Kidney epithelial cell (primary cell): ENCODE measurements at regions not wholly inside any gene's neighbourhood (a gene's known extent, or its start where the extent isn't known, plus 50 kb on each side); places are given as distances from the start of the nearest gene placed in this dataset.
A peak's percentile ranks its signal among the peaks of the same experiment; 100 is the strongest.

Experiments used
- DNase-seq: peaks from one replicate; pipeline ENCODE4 v3.0.0-alpha.2; 2010; ENCODE audit warnings: low read depth
- H3K27me3 ChIP-seq: 2 replicates; pipeline ENCODE4 v1.6.0; 2011; ENCODE audit warnings: low read length; ENCODE audit not compliant: control insufficient read depth, insufficient read depth
- H3K36me3 ChIP-seq: 2 replicates; pipeline ENCODE4 v1.5.1; 2011; ENCODE audit warnings: low read length; ENCODE audit not compliant: control insufficient read depth, insufficient read depth
- H3K4me3 ChIP-seq: 2 replicates; pipeline ENCODE4 v1.5.1; 2011; ENCODE audit warnings: low read depth, mild to moderate bottlenecking, control low read depth, low read length
- CTCF ChIP-seq: IDR thresholded peaks from 2 replicates; pipeline ENCODE4 v1.5.1; 2011; ENCODE audit warnings: mild to moderate bottlenecking, moderate library complexity, low read length, control low read depth, inconsistent platforms; ENCODE audit not compliant: insufficient read depth, poor library complexity, severe bottlenecking

DNA sequence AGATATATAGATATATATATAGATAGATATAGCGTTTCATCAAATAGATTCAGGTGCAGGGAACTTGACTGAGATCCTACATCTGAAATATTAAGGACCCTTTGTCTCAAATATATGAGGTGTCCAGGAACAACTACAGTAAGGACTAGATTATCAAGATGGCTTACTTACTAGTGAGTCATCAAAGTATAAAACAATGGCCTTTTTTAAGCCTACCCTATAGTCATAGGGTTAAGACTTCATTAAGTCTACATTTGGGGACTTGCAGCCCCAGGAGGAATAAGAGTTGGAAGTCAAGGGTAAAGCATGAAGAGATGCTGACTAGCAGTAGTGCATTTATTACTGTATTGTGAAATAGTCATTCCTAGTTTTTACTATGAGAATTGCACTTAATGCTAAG is 1023.4 kb downstream of the CDH11 start:
- no peak for TF ChIP-seq CTCF
- Histone ChIP-seq H3K36me3 (no peaks in the 10 kb centered on the region), H3K27me3 (no peaks in the 10 kb centered on the region), H3K4me3 (no peak overlapping the region)
- DNase-seq = no peak

- no peak for DNase-seq
Observed at GRCh38 chr16:64096689-64097088, 1025.2 kb downstream of the CDH11 start.

GRCh38 chr16:64094992-64095634 is 1026.8 kb downstream of the CDH11 start:
- H3K36me3 ChIP-seq = no peaks in the 10 kb centered on the region
- no peak for DNase-seq
- TF ChIP-seq CTCF = no peak
- H3K27me3 ChIP-seq = no peaks in the 10 kb centered on the region
- H3K4me3 ChIP-seq = no peak overlapping the region

More at GRCh38 chr16:64096689-64097088, 1025.2 kb downstream of the CDH11 start:
- no peak overlapping the region for H3K4me3 ChIP-seq
- no peak for TF ChIP-seq CTCF
- no peaks in the 10 kb centered on the region for H3K36me3 ChIP-seq
- no peaks in the 10 kb centered on the region for H3K27me3 ChIP-seq

DNA sequence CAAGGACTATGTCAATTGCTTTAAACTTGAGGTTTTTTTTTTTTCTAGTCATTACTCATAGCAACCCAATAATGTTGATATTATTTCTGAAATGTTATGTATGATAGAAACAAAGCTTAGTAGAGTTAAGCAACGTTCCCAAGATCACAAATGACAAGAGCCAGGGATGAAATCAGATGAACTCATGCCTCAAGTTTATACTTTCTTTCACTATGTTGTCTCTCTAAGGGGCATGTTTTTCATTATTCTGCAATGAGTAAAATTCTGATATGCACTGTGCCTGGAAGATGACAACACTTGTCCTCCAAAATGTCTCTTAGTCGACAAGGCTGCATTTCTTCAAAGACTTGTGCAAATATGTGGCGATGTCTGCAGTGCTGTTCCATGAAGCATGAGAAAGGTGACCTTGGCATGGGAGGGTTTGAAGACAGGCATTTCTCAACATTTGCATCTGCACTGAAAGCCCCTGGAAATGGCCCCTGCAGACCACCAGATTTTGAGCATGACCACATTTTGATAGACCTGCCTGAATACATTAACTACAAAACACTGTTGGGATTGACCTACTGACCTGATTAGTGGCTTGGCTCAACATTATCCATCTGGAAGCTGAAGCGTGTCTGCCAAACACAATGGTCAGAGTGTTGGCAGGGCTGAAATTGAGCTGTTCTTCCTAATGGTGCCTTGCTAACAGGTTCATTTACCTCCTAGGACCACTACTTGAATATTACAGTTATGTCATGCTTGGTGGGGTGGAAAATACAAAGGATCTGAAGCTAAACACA is 1027.5 kb downstream of the CDH11 start:
- no peak for DNase-seq

DNA sequence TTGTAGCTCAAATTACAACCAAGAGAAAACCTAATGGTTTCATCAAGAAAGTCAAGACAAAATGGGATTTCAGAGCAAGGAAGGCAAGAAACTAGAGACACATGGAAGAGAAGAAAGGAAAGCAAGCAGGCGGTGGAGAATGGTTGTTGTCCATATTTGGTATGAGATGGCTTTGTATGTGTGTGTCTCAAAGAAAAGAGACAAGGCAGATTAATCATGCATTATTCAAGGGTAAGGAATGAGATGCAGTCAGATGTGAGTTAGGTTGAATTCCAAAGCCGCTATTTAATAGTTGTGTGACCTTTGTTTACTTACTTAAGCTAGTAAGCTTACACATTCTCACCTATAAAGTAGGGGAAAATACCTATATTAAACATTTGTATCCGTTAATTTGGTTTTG is 1029.6 kb downstream of the CDH11 start:
- no peaks in the 10 kb centered on the region for H3K27me3 ChIP-seq
- no peak for TF ChIP-seq CTCF
- no peaks in the 10 kb centered on the region for H3K36me3 ChIP-seq
- H3K4me3 ChIP-seq = no peak overlapping the region
- DNase-seq = peak; percentile 70

More for the DNA sequence above, 1027.5 kb downstream of the CDH11 start:
- no peak overlapping the region for H3K4me3 ChIP-seq
- H3K27me3 ChIP-seq = no peaks in the 10 kb centered on the region
- no peak for TF ChIP-seq CTCF
- no peaks in the 10 kb centered on the region for H3K36me3 ChIP-seq
